ENCODE measurements at regions not wholly inside any gene's neighbourhood (a gene's known extent, or its start where the extent isn't known, plus 50 kb on each side); places are given as distances from the start of the nearest gene placed in this dataset.

DNA sequence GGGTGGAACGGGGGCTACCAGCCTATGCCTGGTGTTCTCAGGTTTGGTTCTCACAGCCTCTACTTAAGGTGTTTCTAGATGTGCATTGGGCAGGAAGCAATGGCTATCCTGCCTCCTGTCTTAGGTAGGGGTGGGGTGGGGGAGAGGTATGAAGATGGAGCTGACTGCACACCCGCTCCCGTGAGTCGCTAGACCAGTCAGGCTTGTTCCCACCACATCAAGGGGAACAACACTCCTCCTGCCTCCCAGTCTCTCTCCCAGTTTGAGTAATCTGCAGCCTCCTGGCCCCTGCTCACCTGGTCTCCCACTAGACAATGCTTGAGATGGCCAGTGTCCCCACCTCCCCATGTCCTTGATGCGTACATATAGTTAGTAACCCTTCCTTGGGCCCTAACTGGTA is 79.3 kb upstream of the TENM4 start:
- TF ChIP-seq, protein P1, sequence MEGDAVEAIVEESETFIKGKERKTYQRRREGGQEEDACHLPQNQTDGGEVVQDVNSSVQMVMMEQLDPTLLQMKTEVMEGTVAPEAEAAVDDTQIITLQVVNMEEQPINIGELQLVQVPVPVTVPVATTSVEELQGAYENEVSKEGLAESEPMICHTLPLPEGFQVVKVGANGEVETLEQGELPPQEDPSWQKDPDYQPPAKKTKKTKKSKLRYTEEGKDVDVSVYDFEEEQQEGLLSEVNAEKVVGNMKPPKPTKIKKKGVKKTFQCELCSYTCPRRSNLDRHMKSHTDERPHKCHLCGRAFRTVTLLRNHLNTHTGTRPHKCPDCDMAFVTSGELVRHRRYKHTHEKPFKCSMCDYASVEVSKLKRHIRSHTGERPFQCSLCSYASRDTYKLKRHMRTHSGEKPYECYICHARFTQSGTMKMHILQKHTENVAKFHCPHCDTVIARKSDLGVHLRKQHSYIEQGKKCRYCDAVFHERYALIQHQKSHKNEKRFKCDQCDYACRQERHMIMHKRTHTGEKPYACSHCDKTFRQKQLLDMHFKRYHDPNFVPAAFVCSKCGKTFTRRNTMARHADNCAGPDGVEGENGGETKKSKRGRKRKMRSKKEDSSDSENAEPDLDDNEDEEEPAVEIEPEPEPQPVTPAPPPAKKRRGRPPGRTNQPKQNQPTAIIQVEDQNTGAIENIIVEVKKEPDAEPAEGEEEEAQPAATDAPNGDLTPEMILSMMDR (IDR thresholded peaks at IDR 0.05 in 4 of 5, conservative IDR thresholded peaks at IDR 0.05 in 1 of 5), result no peak
- no peak for TF ChIP-seq POLR2A (IDR thresholded peaks at IDR 0.05)

Measured in gastrocnemius medialis (tissue), 4 donors.